HG02852 (cell line): ENCODE measurements at regions not wholly inside any gene's neighbourhood (a gene's known extent, or its start where the extent isn't known, plus 50 kb on each side); places are given as distances from the start of the nearest gene placed in this dataset.
"Not testable (repeated sequence)": the region's sequence is repeated elsewhere in the genome, so short reads cannot be mapped to it uniquely, and the experiment has no call there.

Experiments used
- ATAC-seq: cut with Tn5 transposase; IDR thresholded peaks from one replicate; pipeline ENCODE4 v1.9.1; 2021; ENCODE audit warnings: mild to moderate bottlenecking, moderate library complexity; ENCODE audit not compliant: unreplicated experiment

DNA sequence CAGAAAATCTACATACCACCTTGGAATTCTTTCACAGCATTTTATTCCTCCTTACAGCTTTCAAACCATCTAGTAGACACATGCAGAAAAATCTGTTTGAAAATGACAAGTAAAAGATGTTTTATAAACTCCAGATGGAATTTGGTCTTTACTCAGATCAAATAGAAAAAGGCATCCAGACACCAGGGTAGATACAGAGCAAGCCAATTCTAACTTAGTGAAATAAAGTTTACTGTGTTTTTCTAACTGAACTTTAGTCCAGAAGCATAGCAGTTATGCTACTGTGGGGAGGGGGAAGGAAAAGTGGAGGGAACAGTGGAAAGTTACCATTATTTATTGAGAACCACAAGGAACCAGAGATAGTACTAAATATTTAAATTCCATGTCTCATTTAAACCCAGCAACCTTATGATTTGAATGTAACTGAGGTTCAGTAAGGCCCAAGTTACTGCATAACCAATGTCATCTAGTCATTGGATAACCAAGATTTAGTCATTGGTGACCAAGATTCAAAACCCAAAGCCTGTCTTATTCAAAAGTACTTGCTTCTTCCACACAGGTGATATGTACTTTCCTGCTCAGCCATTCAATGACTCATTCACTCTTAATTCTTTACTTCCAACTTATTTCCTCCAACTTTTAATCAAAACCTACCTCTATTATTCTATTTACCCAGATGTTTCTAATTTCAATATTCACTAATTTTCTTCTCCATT lies 57.7 kb downstream of the RAD51AP2 start:
- ATAC-seq, result no peak

DNA sequence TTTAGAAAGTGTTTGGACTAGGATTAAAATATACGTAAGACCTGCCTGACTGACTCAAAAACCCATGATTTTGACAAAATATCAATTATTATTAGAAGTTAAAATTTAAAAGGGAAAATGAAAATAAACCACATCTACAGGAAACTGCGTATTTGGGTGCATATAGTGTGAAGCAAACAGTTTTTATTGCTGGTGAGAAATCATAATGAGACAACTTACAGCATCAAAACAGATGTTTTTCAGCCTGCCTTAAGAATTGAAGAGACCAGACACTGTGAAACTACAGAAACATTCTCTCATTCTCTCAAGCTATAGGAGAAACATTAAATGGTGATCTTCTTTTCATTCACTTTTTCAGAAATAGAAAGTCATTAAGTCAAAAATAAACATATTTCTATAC lies 62.9 kb downstream of the RAD51AP2 start:
- no peak for ATAC-seq

DNA sequence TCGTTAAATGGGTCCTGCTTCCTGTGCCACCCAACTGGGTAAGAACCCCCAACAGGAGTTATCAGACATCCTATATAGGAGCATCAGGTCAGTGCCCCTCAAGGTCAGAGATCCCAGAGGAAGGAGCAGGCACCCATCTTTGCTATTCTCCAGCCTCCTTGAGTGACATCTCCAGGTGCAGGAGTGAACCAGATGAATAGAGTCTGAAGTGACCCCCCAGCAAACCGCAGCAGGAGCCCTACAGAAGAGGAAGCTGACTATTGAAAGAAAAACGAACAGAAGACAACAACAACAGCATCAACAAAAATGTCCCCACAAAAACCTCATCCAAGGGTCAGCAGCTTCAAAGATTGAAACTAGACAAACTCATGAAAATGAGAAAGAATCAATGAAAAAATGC lies 72.0 kb downstream of the RAD51AP2 start:
- ATAC-seq, result not testable (repeated sequence)

DNA sequence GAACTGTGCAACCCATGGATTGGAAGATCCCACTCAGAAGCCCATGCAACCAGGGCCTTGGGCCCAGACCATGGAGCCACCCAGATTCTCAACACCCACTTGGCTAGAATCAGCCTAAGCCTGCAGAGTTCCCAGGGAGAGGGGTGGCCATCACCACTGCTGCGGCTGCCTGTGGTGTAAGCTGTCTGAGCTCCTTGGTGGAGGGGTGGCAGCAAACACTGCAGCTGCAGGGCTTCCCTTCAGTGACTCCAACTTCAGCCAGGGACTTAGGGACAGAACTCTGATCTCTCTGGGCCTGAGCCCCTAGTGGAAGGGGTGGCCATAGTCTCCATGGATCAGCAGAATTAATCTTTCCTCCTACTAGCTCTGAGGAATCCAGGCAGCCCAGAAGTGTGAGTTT lies 72.5 kb downstream of the RAD51AP2 start:
- ATAC-seq, result no peak

DNA sequence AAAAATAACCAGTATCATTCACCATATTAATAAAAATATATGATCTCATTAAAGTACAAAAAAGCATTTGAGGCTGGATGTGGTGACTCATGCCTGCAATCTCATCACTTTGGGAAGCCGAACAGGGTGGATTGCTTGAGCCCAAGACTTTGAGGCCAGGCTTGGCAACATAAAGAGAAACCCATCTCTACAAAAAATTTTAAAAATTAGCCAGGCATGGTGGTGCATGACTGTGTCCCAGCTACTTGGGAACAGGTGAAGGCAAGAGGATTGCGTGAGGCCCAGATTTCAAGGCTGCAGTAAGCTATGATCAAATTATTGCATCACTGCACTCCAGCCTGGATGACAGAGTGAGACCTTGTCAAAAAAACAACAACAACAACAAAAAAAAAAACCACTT lies 75.9 kb downstream of the RAD51AP2 start:
- ATAC-seq, result no peak

DNA sequence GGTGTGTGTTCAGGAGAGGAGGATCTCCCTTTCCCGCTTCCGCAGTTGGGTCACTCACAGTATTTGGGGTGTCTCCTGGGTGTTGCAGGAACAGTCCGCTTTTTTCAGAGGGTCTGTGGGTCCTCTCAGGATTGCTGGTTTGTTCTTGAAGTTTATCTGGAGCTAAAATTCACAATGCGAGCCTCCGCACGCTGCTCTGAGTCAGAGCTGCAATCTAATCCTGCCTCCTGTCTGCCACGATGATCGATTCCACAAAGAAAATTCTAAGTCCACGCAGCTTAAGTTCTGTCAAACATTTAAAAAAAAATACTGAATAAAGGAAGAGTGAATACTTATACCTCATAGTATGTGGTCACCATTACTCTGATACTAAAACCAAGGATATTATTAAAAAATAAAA lies 76.5 kb downstream of the RAD51AP2 start:
- no peak for ATAC-seq

DNA sequence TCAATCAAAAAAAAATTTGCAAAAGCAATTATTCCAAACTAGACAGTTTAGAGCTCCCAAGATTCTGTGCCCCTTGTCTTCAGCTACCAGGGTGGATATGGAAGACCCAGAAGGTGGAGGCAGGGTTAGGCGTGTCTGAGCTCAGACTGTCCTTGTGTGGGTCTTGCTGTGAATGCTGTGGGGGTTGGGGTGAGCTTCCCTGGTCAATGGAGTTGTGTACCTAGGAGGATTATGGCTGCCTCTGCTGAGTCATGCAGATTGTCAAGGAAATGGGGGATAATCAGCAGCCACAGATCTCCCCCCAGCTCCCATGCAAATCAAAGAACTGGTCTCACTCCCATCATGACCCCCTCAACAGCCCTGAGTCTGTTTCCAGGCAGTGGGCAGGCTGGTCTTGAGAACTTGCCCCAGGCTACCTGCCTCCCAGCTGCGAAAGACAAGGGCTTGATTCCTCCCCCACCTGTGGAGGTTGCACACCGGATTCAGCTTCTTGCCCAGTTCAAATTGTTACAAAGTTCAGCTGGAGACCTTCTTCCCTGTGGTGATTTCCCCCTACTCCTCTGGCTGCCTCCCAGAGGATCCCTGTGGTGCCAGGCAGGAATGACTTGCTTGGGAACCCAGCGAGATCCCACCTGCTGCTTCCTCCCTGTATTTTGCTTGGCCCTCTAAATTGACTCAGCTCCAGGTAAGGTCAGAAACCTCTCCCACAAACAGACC lies 77.0 kb downstream of the RAD51AP2 start:
- ATAC-seq, result no peak

DNA sequence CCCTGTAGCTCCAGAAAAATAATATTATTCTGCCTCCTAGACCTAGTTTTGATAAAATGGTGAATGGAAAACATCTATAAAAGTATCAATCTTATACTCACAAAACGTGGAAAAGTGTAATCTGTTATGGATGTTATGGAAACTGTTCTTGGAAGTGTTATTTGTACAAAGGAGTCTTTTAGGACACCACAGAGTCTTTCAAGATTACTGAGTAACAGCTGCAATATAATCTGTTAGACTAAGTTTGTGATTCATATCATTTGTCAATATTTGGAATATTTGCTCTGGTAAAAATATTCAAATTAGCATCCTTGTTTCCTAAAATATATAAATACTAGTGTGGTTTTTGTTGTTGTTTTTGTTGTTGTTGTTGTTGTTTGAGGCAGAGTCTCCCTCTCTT lies 87.9 kb downstream of the RAD51AP2 start:
- ATAC-seq, result no peak

DNA sequence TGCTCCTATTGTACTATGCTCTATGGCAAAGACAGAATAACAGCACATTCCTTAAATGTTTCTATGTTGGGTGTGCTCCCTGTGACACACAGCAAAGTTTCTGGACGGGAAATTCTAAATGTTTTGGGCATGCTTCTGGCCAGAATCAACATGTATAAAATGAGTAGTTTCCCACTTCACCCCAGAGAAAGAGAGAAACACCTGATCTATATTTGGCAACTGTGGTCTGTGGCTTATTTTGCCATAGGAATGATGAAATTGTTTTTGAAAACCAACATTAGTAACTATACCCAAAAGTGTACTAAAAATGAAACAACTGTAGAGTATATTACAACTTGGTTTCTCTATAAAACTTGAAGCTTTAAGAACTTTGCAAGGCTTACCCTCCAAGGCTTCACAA lies 89.1 kb downstream of the RAD51AP2 start:
- no peak for ATAC-seq

DNA sequence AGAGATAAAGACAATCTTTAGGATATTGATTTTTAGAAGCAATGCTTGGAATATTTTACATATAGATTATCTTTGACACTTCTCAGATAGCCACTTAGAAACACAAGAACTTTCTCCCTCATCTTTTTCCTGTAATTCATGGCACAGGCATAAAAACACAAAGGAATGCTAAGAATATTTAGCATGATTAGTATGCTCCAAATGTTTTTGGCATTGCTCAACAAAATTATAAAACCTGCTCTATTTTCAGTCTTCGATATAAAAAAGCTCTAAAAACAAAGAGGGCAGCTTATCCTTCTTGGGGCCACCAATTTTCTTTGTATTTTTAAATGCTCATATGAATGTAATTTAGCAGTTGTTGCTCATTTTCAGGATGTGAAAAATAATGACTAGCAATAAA lies 90.8 kb downstream of the RAD51AP2 start:
- ATAC-seq, result no peak

DNA sequence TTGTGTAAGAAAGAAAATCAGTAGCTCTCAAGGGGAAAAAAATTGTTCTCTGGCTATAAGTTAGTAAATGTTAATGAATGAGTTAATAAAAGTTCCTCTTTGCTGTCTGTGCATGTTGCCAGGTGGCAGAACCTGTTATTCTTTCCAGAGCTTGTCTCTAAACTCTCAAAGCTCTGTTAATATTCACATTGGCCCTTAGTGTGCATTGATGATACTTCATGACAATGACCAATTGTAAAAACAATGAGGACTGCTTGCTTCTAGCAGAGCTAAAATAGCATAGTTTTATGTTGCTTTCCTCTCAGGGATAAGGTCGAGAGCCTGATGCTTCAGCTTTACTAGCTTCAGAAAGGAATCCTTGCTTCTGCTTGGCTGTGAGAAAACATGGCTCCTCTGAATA lies 91.5 kb downstream of the RAD51AP2 start:
- ATAC-seq, result no peak

DNA sequence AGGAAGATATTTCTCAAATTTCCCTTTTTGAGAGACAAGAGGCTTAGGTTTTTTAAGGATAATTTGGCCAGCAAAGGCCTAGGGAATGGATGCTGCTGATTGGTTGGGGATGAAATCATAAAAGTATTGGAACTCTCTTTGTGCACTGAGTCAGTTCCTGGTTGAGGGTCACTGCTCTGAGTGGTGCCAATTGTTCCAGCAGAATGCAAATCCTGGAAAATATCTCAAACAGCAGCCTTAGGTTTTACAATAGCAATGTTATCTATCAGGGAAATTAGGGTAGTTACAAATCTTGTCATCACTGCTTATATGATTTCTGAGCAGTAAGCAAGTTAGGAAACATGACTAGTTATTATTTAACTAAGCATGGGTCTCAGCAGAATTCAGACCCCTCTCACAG lies 96.2 kb downstream of the RAD51AP2 start:
- no peak for ATAC-seq

DNA sequence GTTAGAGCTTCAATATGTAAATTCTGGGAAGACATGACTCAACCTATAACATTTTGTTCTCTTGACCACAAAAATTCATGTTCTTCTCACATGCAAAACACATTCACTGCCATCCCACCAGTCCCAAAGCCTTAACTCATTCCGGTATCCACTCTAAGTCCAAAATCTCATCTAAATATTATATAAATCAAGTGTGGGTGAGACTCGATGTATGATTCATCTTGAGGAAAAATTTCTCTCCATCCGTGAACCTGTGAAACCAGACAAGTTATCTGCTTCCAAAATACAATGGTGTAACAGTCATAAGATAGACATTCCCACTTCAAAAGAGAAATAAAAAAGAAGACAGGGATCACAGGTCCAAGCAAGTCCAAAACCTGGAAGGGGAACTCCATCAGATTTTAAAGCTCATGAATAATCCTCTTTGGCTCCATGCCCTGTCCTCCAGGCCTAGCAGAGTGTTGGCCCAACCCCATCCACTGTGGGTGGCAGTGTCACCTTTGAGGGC lies 101.3 kb downstream of the RAD51AP2 start:
- no peak for ATAC-seq

DNA sequence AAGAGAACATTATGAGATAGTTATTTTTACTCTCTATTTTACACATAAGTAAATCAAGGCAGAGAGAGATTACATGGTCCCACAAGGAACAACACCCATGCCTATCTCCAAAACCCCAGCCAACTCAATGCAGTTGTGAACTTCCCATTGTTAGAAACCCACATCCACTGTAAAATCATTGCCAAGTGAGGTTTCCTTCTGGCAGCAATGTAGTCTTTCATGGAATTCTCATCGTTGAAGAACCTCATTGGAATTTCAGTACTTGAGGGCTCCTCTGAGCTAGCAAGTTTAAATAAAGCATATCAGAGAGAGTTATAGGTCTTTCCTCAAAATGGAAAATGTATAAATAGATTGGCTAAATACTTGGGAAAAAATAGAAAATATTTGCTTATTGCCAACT lies 105.2 kb downstream of the RAD51AP2 start:
- no peak for ATAC-seq

DNA sequence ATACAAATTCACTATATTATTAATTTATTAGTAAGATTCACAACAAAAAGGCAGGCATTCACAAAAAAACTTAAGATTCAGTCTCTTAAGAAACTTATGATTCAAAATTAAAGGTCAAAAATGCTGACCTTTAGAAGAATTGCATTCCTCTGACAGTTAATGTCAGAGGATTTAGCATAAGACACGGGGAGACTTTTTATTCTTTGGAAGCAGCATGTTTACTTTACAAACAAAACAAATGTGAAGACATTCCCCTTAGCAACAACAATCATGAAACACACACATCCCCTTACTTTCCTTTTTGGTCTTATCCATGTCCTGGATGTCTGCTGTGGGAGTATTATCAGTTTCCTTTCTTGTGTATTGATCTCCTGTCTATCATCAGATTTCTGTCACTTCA lies 117.1 kb downstream of the RAD51AP2 start:
- no peak for ATAC-seq

DNA sequence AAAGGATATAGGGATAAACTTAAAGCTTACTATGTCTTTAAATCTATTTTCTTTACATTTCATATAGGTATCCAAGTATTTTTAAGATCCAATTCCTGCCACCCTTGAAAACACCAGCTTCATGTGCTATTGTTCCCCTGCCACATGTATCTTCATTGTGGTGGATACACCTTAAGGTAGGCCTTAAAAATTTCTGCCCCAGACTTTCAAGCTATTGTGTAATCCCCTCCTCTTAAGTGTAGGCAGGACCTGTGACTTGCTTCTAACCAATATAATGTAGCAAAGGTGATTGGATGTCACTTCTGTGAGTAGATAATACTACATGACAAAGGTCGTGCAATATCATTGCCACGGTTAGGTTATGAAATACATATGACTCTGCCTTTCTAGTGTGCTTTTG lies 119.5 kb downstream of the RAD51AP2 start:
- no peak for ATAC-seq

DNA sequence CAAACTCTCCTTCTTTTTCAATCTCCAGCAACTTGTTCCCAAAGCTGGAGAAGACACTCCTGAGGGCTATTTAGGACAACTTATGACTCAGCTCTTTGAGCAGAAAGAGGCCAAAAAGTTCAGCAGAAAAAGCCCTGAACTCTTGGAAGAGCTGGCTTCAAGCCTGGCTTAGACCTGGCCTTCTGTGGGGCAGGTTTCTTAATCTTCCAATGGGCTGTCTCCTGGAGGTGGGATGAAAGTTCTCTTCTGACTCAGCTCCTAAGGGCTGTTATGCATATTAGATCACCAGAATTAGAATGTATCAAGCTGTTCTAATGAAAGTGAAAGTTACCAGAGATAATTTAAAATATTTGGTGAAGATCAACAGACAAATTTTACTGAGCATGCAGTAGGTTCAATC lies 129.4 kb downstream of the RAD51AP2 start:
- ATAC-seq, result no peak

DNA sequence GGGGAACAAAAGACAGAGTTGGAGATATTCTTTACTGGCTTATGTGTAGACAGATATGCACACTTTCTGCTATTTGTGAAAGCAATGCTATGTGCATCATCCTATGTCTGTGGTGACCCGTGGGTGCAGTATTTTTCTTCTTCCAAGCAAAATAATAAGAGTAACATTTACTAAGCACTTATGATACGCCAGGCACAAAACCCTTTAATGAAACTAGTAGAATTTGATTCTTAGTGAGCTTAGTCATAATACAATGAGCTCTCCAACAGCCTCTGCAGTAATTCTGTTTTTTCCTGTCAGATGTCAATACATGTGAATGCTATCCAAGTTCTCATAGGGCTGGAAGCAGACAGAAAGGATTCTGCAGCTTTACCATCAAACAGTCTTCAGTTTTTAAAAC lies 130.6 kb downstream of the RAD51AP2 start:
- ATAC-seq, result no peak

DNA sequence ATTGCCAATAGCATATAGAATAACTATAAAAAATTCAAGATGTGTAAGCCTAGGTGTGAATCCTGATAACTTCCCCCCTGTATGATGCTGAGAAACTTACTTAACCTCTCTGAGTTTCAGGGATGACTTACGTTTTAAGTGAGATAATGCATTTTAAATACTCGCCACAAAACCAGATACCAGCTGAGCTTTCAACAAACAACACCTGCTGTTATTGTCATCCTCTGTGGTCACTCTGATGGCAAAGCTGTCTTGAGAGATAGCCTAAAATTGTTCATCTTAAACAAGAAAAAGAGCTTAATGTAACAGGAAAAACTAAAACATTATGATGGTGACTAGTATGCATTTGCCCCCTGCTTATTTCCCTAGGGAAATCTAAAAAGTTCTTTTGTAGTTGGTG lies 131.5 kb downstream of the RAD51AP2 start:
- no peak for ATAC-seq

DNA sequence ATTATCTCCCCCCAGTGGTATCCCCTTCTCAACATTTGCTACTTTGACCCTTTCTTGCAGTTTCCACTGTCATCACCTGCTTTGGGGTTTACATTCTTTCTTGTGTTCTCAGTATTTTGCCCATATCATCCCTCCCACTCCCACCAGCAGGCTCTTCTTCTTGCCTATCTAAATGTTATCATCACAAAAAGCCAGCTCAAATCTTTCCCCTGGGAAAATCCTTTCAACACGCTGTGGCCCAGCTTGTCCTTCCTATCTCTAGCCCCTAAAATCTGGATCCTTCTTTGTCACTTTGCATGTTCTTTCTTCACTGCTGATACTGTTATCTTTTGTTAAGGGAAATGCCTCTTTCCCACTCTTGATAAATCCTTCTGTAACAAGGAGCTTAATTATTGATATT lies 138.2 kb downstream of the RAD51AP2 start:
- no peak for ATAC-seq

DNA sequence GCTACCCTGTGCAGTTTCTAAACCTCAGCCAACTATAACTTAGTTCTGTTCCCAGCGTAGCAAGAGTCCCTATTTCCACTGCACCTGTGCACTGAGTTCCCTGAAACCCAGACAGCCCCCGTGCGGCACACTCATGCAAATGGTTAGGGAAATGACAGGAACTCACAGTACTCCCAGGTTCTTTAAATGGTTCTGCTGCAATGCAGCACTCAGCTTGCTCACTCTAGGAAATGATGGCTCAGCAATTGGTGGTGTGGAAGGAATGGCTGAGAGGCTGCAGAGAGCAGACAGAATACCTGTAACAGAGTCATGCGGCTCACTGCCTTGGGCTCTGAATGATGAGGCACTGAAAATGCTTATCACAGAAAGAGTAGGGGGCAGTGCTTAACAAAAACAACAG lies 143.0 kb downstream of the RAD51AP2 start:
- no peak for ATAC-seq

DNA sequence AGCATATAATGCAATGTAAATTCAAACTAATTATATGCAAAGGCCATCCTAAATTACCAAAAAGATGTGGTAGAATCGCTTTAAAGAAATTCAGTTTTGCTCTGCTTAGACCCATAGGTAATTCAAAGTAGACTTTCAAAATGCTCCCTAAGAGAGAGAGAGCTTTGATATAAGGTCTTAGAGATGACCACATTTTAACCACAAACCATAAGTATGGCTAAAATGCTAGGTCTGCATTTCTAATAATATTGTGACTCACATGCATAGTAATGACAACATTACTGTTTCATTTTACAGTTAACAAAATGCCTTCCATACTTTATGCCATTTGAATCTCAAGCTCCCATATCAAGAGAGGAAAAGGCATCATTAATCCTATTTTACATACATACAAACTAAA lies 144.5 kb downstream of the RAD51AP2 start:
- no peak for ATAC-seq

DNA sequence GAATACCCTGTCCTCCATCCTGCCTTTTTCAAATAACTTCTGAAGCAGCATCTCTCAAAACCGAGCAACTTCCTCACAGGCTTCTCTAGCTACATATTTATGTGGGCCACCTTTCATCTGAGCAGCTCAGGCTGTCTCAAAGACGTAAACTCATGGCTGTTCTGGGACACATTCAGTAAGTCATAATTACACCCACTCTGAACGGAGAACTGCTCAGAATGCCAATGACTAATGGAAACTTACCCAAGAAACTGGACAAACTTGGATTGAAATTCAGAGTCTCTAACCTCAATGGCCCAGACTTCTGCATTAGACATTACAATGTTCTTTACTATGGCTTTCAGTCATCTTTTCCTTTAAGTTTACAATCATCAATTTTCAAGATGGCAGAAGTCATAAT lies 145.2 kb downstream of the RAD51AP2 start:
- no peak for ATAC-seq
